Fibroblast of lung (primary cell): ENCODE measurements at regions not wholly inside any gene's neighbourhood (a gene's known extent, or its start where the extent isn't known, plus 50 kb on each side); places are given as distances from the start of the nearest gene placed in this dataset.

Experiments
- CTCF ChIP-seq, 2 donors: IDR thresholded peaks in 1 of 2; conservative IDR thresholded peaks in 1 of 2; 1 replicate in 1 of 2; 2 replicates in 1 of 2; pipeline ENCODE4 v1.5.1; 2011 to 2012; ENCODE audit warnings: low read length in 2 of 2, control low read depth in 1 of 2, inconsistent platforms in 1 of 2, low read depth in 1 of 2, mild to moderate bottlenecking in 1 of 2
- EZH2 ChIP-seq: IDR thresholded peaks from 2 replicates; pipeline ENCODE4 v1.5.1; 2012; ENCODE audit warnings: low read length, control low read depth, mild to moderate bottlenecking; ENCODE audit errors: missing control alignments

DNA sequence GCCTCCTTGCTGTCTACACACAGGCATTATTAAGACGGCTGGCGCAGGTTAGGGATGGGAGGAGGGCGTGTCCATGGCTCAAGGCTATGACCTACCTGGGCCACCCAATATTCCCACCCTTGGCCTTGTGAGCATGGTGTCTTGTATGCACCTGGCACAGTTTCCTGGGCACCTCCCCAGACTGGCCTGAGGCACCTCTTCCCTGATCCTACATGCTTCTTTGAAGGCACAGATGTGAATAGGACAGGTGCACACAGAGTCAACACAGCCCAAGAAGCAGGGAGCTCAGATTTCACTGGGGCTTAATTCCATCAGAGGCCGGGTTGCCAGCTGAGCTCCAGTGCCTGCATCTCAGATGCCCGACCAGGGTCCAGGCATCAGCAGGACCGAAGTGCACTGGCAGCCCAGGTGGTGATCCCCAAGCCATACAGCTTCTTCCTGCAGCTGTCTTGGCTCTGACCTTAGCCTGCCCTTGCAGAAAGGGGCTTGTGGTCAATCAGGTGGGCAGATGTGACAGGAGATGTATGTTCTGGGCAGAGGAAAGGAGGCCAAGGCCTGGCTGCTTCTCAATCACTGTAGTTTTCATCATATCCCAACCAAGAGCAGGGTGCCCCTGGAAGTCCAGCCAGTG, 287.7 kb downstream of the CLIC5 start:
- TF ChIP-seq CTCF (conservative IDR thresholded peaks at IDR 0.05 in 1 of 2, IDR thresholded peaks at IDR 0.05 in 1 of 2; ENCODE audit: low read depth in 1 of 2, low read length in 2 of 2), result no peak
- no peak for TF ChIP-seq EZH2
